ENCODE measurements at regions not wholly inside any gene's neighbourhood (a gene's known extent, or its start where the extent isn't known, plus 50 kb on each side); places are given as distances from the start of the nearest gene placed in this dataset.
A peak's percentile ranks its signal among the peaks of the same experiment; 100 is the strongest.

DNA sequence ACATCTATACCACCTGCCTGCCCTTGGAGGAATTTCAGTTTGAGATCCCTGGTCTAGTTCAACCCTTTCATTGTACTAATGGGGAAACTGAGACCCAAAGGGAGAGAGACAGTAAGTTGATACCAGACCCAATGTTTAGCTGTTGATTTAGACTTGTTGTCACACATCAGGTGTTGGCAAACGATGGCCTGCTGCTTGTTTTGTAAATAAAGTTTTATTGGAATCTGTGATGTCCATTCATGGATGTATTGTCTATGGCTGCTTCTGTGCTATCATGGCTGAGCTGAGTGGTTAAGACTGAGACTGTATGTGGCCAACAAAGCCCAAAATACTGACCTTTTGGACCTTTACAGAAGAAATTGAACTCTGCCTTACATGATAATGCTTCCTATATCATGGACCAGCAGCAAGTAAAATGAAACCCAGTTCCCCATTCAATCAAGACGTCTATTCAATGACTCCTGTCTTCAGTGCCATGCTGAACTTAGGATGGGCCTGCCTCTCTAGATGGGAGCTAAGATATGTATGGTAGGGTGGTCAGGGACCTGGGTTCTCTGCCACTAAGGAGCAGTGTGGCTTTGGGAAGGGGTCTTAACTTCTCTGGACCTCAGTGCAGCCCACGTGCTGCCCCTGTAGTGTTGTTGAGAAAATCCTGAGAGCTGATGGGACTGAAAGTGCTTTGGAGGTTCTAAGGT lies 111.0 kb downstream of the IRX5 start:
- DNase-seq (ENCODE audit: low spot score), result no peak

DNA sequence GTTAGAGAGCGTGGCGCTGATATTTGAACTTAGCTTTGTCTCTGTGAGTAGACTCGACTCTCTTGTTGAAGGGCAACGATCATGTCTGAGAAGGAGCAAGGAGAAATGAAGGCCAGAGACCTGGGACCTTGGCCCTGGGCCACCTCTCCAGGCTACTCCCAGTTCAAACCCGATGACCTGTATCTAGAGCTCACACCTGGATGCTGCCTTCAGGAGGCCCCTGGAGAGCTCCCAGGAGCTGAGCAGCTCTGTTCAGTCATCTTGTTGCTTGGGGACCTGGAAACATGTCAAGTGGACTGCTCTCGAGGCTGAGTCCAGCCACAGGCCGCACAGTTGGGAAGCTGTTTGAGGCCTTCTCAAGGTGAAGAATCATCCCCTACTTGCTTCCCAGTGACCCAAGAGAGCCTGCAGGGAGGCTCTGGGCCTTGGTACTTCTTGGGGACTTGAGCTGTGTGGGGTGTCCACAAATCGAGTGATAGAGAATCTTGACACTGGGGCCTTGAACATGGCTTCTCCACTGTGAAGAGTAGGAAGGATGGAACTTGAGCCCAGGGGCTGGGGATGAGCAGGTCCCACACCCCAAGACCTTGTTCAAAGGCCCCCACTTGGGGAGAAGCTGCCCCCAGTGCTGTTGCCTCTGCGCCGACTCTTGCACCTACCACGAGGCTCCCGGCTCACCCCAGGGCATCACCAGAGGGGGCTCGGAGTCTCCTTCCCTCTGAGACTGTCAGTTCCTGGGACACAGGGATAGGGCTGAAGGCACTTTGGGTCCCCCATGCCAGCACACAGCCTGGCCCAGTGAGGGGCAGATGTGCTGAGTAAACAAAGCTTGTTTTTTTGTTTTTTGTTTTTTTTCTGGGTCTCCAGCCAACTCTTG lies 112.1 kb downstream of the IRX5 start:
- no peak for DNase-seq (ENCODE audit: low spot score)

DNA sequence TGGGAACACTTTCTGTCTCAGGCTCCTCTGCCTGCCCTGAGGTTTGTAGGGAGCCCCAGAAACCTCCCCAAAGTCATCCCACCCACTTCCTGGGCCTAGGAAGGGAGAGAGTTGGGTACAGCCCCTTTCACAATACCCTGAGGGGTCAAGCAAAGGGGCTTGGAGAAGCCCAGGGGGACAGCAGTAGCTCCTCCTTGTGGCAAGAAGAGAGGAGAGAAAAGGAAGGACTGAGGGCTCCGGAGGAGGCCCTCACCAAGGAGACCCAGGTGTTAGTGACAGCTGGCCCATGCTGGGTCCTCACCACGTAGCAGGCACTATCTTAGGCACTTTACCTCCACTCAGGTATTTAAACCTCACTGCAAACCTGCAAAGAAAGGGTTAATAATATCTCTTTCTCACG lies 112.8 kb downstream of the IRX5 start:
- DNase-seq (ENCODE audit: low spot score), result no peak

DNA sequence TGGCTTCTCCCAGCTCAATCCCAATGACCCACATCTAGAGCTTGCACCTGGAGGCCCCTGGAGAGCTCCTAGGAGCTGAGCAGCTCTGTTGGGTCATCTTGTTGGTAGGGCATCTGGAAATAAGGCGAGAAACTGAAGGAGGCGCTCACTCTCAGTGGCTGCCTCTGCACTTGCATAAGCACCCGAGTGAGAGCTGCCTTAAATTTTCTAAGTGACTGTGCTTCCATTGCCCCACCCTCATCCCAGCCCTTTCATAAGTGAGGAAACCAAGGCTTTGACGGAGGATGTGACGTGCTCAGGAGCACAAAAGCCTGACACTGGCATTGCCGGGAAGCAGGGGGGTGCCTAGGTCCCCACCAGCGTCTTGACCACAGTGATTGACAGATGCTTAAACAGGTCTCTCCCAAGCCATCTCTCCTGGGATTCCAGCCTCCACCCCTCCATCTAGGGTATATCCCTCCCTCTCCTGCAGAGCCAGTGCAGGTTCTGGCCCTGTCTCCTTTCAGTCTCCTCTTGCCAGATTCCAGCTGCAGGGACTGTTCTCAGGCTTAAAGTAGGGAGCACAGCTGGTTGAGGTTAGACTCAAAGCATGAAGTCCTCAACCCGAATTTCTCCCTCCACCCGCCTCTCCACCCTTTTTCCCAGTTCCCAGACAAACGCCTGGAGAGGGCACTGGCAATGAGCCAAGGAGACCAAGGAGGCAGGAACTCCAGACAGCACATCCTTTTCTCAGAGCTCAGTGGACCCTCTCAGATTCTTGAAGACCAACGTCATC lies 113.7 kb downstream of the IRX5 start:
- DNase-seq (ENCODE audit: low spot score), result peak; percentile 24

DNA sequence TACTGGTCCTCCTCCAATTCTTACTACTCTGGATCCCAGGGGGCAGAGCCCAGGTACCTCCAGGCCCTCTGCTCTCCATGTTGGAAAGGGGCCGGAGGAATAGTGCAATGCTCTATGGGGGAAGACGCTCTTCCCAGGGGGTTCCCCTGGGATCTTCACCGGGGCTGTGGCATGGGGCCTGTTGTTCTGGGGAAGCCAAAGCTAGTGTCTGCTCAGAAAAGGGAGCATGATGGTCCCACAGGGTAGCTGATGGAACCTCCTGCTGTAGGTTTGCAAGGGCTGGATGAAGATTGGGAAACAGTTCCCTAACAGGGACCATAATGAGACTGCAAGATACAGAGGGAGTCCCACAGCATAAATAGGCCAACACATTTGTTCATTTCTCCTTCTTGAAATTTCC lies 114.7 kb downstream of the IRX5 start:
- DNase-seq (ENCODE audit: low spot score), result peak; percentile 43

DNA sequence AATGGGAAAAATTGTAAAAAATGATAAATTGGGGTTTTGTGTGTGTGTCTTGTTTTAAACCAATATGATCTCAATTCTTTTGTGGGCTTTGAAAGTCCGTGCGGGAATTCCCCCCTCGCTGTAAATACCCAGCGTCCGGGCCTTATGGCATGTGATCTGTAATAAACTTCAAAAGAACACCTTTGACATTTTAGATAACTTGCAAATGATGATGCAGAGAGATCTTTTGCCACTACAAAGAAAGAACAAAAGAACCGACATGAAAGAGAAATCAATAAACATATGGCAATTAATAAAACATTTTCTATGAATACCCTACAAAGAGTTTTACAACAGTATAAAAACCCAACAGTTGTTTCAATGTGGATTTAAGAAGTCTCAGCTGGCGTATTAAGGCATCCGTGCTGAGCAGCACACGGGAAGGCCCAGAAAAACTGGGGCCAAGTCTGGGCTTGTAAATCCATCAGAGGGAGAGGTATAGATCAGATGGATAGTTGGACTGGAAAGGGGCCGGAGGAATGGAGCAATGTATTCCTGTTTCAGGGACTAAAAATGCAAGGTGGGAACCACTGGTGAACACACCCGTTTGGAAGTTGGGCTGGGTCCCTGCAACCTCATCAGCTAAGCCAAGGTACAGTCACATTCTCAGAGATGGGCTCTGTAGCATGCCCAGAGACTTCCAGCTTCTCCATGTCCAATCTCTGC lies 115.2 kb downstream of the IRX5 start:
- DNase-seq (ENCODE audit: low spot score), result peak; percentile 93

DNA sequence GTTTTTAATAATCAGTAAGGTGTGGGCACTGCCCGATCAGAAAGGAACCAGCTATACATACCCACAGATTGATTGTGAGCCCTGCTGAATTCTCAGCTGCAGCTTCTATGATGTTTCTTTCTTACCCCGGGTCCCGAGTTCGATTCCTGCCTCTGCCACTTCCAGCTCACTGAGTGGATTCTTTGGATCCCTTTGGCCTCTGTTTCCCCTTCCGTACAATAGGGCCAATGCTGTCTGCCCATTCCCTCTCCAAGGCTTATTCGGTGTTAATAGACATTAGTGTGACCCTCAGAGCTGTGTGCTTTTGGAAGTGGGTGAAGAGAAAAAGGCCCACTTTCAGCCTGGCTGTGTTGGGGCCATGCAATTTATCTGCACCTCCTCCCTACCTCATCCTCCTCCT lies 115.8 kb downstream of the IRX5 start:
- DNase-seq (ENCODE audit: low spot score), result no peak

DNA sequence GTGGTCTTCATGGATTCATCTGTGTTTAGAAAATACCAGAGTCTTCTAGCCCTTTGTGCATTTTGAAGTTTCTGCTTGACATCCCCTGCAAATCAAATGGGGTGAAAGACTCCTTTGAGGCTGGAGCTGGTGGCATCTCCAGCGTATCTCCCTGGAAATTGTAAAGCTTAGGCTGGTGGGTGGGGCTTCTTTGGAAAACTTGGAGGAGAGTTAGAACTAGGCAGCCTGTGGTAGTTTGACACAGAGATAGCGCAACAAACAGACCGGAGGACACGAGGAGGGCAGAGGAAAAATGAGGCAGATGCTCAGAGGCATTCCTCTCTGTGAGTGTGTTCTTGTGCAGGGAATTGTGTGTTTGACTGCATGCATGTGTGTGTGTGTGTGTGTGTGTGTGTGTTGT lies 116.3 kb downstream of the IRX5 start:
- no peak for DNase-seq (ENCODE audit: low spot score)

DNA sequence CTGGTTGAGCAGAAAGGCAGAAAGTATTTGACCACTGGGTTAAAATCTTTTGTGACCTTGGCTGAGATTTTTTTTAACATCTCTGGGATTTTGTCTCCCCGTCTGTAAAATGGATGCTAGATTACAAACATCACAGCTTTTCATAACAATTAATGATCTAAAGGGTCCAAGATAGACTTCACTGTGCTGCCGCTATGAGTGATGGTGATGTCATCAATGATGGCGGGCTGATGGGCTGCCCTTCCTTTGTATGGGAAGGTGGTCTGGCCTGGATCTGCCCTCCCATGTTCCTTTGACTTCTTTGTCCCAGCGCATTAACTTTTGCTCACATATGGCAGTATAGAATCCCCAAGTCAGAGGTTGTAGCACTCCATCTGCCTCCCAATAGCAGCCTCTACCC lies 116.7 kb downstream of the IRX5 start:
- DNase-seq (ENCODE audit: low spot score), result no peak

DNA sequence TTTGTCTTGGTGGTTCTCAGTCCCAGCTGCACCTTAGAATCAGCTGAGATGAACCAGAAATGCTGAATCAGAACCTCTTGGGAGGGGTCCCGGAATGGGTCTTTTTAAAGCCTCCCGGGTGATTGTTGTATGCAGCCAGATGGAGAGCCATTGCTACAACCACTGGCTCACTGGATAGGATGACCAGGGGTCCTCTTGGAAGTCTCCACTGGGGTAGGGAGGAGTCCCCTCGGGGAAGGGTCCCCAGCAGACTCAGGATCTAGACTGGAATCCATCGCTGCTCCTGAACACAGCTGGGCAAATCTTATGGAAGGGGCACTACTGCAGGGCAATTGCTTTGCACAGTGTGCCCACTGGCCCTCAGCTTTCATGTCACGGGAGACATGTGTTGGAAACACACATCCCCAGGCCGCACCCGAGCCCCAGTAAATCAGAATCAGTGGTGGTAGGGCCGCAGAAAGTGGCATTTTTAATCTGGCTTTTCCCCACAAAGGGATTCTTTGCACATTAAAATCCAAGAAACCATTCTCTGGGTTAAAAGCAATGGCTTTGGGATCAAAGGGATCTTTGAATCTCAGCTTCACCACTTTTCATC lies 117.3 kb downstream of the IRX5 start:
- no peak for DNase-seq (ENCODE audit: low spot score)

DNA sequence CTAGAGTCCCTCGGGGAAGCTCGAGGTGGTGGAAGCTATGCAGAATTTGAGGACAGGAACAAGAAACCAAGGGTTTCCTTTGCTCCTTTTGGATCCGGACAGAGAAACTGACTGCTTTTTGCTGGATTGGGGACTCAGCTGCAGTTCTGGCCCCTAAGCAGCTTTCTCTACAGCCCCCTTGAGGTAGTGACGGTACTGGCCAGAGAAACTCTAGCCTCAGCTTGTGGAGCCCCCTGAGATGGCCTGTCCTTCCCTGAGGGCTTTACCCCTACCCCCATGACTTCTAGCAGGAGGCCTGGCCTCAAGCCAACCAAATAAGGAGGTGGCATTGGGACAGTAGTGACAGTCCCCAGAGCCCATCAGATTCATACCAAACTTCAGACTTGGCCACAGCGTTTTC lies 118.1 kb downstream of the IRX5 start:
- DNase-seq (ENCODE audit: low spot score), result no peak

DNA sequence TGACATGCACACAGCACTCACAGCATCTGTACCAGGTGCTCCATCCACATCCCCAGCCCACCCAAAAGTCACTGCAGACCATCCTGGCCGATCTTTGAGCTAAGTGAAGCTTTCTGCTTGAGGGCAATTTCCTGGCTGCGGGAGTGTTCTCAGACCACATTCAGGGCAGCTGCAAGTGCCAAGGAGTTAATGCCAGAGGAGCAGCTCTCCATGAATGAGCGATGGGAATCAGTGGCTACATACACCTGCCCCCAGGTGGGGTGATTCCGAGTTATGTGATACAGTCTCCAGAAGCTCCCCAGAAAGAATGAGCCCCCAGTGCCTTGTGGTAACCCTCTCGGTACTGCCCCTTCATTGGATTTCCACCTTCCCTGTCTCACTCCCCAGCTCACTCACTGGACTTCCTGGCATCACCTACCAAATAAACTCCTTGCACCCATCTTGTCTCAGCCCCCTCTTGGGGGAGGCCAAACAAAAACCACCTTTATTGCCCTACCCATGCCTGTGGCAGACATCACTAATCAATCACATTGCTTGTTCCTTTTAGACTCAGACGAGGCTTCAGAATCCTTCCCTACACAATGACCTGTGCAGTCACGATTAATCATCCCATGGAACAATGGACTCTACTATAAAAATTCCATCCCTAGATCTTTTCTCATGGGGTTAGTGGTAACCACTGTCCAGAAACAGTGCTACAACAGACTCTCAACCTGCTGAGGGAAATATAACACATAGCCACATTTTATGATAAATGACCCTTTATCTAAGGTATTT lies 121.1 kb downstream of the IRX5 start:
- no peak for DNase-seq (ENCODE audit: low spot score)

DNA sequence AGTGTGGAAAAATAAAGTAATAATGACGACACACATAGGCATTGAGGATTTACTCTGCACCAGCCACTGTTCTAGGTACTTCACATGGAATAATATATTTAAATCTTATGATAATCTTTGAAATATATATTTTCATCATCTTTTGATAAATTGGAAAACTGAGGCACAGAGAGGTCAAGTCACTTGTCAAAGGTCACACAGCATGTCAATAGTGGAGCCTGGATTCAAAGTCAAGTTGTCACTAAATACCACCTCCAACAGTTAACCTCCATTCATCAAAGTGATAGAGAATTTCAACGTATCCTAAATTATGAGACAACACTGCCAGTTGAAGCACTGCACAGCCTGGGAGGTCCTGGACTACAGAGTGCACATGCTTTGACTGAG lies 121.7 kb downstream of the IRX5 start:
- no peak for DNase-seq (ENCODE audit: low spot score)

DNA sequence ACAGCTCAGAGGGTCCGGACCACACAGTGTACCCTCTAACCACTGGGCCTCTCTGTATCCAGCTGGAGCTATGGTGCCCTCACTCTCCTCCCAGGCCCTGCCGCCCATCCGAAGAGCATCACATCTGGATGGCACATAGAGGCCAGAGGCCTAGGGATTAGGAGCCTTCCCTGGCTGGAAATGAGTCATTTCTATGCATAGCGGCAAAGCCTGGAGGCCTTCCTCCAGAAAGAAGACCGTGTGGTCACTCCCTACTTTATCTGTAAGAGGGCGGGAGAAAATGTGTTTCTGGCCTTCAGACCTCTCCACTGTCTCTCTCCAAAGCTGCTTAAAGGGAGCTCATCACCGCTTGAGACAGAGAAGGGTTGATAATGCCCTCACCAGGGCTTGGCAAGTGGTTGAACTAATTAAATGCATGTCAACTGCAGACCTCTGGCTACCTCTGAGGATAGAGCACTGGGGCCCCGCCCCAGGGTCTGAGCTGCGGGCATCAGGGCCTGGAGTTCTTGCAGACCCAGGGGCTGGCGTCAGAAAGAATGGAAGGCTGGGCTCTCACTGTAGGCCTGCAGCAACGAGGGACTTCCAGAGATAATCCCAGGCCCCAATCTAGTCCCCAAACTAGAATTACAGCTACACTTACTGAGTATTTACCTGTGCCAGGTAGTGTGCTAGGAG lies 122.2 kb downstream of the IRX5 start:
- DNase-seq (ENCODE audit: low spot score), result no peak

DNA sequence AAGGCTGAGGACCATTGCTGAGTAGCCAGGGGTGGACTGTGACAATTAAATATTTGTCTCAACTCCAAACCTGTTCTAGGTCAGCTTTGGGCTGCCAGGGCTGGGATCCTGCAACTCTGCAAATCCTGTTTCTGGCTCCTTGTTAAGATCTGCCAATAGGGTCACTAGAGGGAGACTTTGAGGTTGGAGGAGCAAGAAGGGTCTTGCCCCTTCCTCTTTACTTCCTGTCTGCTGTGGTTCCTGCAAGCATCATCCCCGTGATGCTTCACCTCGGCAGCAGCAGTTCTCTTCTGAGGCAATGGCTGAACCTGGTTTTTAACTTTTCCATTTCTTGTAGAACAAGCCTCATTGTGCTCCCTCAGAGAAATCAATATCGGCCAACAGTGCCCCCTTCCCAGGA lies 124.6 kb downstream of the IRX5 start:
- DNase-seq (ENCODE audit: low spot score), result no peak

DNA sequence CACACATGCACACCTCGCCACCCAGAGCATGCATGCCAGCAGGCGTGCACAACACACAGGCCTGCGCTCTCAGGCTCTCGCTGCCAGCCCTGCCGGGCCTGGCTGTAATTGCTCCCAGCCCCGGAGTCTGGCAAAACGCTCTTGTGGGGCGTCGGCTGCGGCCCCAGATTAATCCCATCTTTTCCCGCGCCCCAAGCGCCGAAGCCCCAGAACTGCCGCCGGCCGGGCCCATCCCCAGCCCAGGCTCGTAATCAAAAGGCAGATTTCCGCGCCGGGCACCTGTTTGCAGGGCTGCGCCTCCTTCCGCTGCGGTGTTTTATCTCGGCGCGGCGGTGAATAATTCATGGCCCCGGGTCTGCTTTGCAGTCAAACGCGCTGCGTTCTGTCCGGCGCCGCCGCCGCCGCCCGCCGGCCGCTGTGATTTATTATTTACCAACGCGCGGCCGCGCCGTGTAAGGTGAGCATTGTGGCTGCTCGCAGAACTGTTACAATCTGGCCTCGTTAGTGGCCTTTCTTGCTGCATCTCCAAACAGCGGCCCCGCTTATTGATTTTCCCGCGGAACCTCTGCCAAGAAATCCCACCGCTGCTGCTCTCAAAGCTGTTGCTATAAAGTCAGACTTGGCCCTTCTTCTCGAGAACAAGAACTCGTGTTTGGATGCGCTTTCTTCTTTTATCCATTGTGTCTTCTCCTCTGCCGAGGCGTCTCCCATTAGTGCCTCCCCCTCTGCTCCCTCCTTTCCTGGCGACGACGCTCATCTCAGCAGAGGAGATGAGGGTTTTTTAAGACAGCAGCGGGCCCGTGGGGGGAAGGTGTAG lies 126.1 kb downstream of the IRX5 start:
- DNase-seq (ENCODE audit: low spot score), result peak; percentile 36

DNA sequence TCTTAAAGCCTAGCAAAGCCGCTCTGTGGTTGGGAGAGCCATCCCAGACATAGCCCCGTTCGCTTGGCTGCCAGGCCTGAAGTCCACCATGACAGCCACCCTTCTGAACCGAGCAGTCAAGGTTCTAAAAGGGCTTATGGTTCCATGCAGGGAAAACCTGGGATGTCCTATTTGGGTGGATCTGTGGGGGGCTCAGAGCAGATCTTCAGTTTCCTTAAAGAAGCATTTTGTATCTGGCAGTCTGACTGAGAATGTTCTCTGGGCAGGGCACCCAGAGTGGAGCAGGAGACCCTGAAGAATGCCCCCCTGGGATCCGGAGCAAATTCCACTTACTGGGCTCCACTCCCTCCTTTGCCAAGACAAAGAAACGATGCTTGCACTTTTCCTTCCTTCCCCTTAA lies 127.2 kb downstream of the IRX5 start:
- DNase-seq (ENCODE audit: low spot score), result no peak

DNA sequence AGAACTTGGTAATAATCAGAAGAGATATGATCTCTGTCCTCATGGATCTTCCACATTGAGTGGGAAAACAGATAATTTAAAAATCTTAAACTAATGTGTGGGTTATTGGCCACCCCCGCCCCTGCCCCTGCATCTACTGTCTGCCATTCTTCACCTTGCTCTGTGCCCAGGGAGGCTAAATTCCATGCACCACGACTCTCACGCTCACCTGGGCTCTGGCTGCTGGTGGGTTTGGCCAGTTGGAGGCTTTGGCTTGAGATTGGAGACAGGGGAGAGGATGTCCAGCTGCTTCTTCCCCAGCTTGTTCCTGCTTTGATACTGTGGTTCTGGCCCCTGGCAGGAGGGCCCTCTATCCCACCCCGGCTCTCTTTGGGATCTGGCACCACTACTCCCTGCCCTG lies 127.9 kb downstream of the IRX5 start:
- no peak for DNase-seq (ENCODE audit: low spot score)

DNA sequence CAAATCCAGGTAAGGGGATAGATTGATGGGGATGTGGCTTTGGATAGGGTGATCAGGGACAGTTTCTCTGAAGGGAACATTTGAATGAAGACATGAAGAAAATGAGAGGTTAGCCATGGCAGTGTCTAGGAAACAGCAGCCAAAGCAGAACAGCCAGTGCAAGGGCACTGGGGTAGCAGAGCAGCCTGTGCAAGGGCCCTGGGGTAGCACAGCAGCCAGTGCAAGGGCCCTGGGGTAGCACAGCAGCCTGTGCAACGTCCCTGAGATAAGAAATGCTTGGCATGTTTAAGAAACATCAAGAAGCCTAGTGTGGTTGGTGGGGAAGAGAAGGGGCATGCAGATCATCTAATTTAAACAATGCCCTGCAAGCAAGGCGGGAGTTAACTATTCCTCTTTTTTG lies 128.5 kb downstream of the IRX5 start:
- DNase-seq (ENCODE audit: low spot score), result no peak

DNA sequence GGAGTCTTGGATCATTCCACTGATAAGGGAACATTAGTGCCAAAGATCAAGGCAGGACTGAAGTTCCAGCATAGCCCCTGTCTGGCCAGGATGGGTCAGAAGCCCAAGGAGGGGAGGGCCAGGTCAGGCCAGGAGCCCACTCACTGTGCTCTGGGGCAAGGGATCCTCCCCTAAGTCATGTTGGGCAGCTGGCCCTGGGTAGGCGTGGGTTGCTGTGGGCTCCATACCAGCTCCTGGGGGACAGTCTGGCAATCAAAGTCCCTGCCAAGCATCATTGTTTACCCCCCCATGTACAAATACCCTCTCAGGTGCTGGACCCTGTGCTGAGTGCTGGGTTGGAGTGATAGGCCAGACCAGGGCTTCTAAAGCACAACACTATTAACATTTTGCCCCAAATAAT lies 130.5 kb downstream of the IRX5 start:
- DNase-seq (ENCODE audit: low spot score), result no peak
